Stimulated activated CD4-positive, alpha-beta T cell treated with anti-CD3 and anti-CD28 coated beads, Interleukin-15, amount 100 ng/mL, for 48 hours (primary cell): ENCODE measurements at regions not wholly inside any gene's neighbourhood (a gene's known extent, or its start where the extent isn't known, plus 50 kb on each side); places are given as distances from the start of the nearest gene placed in this dataset.

Experiments used
- DNase-seq, 2 donors: peaks; one replicate each; pipeline ENCODE4 v3.0.0-alpha.2; 2020; ENCODE audit warnings: low read depth in 2 of 2

DNA sequence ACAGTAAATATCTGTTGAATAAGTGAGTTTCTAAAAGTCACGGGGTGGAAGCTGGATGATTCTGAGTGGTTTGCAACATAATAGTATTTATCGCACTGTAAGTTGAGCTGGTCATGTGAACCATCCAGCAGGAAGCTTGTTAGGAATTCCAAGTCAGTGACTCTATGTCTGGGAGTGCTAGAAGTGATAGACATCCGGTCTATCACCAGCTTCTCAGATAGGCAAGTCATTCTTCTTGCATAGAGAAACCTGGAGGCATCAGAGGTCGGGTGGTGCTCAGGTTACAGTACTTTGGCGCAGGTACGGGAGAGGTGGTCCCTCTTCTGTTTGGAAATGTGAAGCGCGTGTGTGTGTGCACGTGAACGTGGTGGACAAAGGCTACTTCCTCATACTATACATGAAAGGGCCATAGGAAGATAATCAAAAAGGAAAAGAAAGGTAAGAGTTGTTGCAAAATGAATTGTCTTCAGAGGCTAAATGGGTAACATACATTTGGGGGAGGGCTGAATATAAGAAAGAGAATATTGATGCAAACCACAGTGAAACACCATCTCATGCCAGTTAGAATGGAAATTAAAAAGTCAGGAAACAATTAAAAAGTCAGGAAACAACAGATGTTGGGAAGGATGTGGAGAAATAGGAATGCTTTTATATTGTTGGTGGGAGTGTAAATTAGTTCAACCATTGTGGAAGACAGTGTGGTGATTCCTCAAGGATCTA, 299.3 kb upstream of the ZFP64 start:
- no peak for DNase-seq

DNA sequence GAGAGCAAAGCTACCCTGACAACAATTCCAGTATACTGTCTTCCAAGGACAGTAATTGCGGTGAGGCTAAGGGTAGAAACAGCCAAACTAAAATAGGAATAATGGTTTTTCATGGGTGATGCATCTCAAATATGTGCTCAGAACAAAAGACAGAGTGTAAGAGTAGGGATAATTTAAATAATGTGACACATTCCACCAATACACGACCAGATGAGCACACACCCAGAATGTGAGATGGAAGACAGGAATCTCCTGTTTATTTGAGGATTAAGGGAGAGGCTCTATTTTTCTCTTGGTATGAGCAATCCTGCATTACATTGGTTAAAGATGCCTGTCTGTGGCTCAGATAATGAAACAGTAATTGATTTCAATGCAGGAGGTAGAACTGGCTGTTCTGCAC, 292.9 kb upstream of the ZFP64 start:
- DNase-seq: no peak

DNA sequence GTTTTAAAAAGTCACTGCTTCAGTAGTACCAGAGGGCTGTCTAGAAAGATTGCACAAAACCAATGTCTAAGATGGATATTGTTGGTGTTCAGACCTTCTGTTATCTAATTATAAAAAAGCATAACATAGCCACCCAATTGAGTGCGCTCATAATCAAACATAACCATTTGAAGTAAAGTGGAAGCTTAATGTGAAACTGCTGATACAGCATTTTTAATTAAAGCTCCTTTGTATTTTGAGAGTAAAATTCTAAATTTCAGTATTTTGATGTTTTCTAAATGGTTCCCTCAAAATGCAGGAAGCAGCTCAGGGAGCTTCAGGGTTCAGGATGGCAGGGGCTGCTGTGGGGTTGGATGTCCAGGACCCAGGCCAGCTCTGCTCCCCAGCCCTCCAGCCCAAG, 291.8 kb upstream of the ZFP64 start:
- no peak for DNase-seq

DNA sequence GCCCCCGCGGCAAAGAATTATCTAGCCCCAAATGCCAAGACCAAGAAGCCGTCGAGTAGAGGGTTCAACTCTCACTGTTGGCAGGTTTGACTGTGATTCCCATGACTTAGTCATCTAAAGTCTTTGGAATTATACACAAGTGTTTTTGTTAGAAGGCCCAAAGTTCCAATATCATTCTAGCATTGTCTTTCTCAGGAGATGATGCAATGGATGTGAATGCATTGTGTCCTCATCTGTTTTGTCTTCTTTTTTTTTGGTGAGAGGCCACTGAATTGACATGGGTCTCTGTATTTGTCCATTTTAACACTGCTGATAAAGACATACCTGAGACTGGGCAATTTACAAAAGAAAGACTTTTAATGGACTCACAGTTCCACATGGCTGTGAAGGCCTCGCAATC, 290.5 kb upstream of the ZFP64 start:
- DNase-seq: no peak

DNA sequence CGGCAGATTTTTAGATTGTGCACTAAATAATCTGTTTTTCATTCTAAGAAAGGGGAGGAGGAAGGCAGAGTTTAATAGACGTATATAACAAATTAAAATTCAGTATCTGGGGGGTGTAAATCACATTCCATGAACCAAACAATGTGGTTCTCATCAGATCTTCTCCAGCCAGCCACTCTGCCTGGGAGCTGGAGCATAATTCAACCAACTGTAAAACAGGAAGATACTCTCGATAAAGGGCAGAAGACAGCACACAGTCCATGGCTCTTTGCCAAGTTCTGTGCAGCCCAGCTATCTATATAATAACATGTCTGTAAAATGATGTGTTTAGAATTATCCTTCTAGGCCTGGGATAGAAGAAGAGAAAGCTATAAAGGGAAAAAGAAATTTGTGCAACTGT, 289.9 kb upstream of the ZFP64 start:
- no peak for DNase-seq

DNA sequence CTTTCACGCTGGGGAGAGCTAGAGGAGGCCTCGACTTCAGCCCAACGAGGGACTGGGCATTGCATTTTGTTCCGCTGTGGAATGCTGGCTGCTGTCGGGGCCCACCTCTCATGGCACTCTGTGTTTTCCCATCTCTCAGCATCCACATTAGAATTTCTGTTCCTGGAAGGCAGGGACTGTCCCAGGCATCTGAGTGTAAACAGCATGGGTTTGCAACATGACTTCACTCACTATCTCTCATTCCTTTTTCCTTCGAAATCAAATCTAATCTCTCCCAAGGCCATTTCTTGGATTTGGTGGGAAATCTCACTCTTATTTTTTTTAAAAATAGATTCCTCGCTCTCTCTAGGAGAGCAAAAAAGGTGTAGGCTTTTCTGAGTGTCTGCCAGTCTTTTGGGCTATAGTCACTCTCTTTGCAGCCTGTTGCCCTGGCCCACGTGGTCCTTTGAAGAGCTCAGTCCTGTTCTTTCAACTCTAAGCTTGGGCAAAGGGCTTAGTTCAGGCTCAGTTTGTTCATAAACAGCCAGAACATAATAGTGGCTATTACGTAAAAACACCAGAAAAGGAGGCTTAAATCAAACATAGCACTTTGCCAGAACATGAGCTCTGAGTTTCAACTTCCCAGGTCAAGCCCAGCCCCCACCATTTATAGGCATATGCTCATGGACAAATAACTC, 284.6 kb upstream of the ZFP64 start:
- no peak for DNase-seq

DNA sequence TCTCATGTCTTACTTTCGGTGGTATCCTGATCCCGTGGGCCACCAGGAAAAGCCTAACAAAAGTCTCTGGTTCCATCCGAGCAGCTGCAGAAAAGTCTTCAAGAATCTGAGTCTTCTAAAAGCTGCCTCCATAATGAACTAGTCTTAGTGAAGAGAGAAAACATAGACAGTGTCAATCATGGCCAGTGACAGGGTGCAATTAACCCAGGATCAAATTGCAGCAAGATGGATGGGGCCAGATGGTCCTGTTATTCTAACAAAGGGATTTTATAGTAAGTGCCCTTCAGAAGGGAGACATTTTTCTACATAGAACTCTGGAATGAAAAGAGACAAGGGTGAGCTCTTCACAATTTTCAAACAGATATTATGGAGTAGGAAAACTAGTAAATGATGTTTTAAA, 281.6 kb upstream of the ZFP64 start:
- no peak for DNase-seq

DNA sequence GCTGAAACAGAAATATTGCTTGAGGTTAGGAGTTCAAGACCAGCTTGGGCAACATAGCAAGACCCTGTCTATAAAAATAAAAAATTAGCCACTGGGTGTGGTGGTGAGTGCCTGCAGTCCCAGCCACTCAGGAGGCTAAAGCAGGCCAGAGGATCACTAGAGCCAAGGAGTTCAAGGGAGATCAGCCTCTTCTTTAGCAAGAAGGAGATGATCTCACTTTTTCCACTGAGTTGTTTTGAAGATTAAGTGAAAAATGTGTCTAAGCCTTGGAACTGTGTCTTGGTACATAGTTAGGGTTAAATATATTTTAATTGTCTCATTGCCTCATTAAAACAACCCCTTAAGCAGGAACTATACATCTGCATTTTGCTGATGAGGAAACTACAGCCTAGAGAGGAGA, 279.0 kb upstream of the ZFP64 start:
- DNase-seq: no peak

DNA sequence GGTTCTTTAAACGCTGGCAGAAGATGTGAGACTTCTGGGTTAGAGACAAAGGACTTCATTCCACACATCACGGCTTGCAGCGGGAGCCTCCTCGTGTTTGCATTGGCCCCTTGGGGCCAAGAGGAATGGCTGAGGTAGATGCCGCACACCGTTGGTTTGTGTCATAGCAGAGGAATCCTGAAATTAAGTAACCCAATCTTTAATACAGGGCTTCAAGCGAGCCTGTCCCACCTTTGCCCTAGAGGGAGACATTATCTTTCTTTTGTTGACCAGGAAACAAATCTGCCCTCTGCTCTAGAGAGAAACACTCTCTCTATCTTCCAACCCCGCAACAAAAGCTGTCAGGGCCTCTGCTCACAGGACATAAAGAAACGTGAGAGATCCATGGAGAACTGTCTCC, 277.5 kb upstream of the ZFP64 start:
- DNase-seq: no peak

DNA sequence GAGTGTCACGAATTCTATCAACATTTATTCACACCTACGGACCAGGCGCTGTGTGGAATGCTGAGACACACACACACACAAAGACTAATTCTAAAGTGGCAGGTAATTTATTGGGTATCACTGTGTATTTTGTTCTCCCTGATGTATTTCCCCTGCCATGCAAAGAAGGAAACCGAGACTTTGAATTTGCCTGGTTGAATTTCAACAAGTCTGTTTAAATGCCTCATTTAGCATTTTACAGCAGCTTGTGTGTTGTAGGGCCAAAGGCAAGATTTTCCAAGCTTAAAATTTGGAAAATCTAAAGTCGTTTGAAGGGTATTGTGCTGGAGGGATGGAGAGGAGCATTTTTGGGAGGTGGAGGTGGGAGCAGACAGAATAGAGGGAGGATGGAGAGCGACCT, 274.4 kb upstream of the ZFP64 start:
- no peak for DNase-seq

DNA sequence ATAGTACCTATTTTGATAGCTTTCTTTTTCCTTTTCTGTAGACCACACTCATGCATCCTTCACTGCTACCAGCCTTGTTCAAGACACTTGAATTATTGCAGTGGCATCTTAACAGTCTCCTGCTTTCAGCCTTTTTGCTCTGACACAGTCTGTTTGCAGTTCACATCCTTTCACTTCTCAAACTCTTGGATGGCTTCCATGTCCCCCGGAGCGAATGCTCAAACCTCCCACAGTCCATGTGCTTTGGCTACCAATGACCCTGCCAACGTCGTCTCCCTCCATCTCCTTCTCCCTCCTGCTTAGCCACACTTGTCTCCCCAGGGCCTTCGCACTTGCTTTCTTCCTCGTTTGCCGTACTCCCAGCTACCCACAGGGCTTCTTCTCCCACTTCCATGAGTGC, 270.0 kb upstream of the ZFP64 start:
- no peak for DNase-seq

DNA sequence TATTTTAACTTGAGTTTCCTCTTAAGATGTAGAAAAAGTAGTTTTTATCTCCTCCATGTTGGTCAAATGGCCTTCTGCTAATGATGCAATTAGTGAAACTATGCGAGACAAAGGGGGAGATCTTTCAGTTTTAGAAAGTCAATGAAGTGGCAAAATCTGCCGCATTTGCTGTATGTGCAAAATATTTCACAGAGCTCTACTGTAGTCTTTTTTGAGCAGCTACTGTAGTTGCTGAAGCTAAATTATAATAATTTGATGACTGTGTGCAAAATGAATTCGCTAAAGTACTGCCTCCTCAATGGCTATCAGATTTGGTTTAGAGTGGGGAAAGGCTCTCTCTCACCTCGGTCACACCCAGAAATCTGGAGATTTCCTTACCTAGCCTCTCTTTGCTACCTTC, 267.6 kb upstream of the ZFP64 start:
- DNase-seq: no peak

DNA sequence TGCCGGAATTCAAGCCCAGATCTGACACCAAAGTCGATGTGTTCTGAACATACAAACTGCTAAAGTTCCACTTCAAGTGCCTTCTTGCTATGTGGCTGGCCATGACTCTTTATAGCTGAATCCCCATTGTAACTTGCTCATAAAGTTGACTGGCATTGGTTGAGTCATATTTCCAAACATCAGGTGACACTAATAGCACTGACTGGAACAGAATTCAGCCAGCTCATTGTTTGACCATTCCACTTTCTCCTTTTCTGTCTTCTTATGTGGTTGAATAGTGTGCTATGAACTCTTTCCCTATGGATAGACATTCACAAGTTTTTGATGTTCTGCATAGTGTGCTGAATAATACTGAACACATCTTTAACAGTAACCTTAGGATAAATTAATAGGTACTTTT, 266.2 kb upstream of the ZFP64 start:
- no peak for DNase-seq

DNA sequence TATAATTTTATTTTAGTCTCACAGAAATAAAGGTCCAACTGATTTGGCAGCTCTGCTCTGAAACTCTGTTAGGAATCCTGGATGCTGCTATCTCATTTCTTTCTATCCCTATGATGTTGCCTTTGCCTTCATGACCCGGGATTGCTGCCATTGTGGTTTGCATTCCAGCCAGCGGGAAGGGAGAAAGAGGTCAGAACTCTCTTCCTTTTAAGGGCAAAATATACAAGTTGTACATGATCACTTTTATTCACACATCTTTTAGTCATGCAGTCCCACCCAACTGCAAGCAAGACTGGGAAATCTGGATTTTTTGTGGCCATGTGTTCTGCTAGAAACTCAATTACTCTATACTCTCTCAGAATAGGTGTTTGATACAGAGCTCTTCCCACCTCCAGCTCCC, 263.1 kb upstream of the ZFP64 start:
- no peak for DNase-seq

DNA sequence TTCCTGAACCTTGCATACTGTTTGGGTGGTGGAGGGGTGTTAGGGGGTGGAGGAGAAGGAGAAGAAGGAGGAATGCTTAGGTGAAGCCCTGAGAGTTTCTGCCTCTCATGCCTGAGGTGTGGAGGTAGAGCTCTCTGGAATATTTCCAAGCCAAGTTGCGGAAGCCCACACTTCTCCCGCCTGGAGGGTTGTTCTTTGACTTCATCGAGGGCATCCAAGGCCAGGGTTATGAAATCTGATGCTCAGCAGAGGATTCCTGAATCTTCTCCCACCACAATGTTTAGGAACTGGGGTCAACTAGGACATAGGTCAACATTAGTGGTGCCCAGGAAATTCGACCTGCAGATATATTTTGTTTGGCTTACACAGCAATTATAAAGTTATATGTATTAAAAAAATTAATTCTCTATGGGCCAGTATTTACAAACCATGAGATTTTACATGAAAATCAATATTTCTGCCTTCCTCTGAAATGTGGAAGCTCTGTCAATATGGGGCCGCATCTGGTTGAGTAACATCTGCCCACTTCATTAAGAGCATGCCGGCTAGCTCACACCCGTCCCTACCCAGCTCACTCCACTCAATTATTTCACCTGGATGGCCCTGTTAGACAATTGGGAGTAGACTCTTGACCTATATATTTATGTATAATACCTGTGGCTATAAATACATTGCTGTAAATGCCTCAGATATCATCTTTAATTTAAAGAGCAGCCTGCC, 257.1 kb upstream of the ZFP64 start:
- DNase-seq: no peak

DNA sequence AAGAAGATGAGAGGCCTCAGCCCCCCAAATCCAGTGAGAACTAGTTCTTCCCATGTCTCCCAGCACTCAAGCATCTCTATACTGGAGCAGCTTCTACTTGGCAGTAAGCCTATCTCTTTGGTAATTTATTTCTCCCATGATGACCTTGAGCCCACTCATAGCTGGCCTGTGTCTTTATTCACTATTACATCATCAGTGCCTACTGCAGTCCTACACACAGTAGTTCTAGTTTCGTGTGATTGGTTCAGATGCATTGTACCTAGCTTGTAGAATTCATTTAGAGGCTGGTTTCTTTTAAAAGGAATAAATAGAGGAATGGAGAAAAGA, 255.6 kb upstream of the ZFP64 start:
- no peak for DNase-seq

DNA sequence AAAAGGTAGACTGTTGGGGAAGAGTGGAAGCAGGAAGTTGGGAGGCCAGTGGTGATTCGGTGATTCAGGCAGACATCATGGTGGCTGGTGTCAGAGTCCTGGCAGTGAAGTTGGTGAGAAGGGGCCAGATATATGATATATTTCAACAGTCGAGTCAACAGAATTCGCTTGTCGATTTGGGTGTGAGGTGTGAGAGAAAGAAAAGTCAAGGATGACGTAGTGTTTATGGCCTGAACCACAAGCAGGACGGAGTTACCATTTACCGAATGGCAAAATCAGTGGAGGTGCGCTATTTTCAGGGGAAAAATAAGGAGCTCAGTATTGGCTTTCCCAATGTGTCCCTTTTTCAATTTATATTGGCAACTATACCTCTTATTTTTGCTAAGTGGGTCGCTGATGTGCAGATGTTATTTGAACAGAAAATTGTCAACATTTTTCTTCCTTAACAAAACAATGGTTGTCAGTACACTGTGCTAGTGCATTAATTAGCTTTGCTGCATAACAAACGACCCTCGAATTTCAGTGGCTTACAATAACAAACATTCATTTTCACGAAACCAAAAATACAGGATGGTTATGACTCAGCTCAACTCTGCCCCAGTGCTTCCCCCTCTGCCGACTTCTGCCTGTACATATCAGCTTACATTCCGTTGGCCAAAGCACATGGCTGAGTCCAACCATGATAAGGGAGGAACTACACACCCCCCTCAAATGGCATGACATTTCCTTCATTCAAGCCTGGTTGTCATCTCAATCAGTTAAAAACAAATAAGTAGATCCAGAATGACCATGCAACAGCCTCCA, 255.0 kb upstream of the ZFP64 start:
- DNase-seq: no peak

DNA sequence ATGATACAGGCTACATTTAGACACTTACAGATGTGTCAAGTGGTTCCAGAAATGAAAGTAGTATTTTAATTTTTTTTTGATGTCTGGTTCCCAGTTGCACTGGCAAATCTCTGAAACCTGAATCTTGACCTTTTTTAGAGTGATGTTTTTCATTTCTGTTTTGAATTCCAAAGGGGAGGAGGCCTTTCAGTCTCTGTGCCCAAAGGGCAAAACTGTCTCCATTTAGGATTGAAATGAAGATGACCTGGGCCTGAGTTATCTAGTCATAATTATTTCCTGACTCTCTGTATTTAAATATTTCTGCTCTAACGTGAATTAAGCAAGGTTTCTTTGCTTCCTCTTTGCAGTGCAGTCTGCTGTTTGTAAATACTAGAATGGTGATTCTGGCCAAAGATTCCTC, 252.9 kb upstream of the ZFP64 start:
- DNase-seq: no peak

DNA sequence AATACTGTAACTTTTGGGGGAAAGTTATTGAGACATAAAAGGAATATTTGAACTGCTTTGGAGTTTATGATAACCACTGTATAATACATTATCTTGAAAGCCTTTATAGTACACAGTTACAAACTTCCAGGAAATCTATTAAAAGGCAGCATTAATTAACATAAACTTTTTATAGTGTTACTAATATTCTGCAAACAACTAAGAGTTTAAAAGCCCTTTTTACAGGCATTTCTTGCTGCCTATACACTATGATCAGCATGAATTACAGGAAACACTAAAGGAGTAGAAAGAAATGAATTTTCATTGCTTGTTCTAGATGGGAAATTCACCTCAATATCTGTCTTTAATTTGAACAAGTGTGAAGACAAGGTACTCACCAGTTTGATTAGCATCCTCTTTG, 252.3 kb upstream of the ZFP64 start:
- DNase-seq: no peak

DNA sequence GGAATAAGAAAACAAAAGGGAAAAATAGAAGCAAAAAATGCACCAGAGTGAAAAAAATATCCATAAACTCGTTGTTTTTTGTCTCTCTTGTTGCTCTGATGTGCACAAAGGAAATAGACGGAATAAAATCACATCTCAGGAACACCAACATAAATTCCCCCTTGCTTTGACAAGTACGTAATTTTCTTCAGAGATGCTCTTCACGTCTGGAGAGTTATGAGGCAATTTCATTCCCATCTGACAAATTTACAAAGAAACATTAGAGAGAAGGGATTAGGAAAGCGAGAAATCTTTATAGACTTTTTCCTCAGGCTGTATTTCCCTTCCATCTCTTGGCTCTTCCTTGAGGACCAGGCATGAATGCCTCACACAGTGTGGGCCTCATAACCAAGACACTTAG, 250.1 kb upstream of the ZFP64 start:
- no peak for DNase-seq

DNA sequence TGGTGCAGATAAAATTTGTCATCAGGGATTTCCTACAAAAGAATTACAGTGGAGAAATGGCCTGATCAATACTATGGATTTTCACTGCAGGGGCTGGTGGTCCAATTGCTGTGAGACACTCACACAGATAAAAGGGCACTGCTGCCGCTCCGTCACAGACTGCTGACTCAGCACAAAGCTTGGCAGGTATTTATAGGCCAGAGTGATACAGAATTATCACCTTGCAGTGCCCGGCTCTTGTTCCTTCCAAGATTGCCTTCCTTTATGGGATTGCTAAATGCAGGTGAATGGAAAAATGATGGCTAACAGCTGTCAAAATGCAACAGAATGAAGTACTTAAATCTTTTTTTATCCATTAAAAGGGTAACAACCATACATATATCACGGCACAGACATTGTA, 247.8 kb upstream of the ZFP64 start:
- DNase-seq: no peak

DNA sequence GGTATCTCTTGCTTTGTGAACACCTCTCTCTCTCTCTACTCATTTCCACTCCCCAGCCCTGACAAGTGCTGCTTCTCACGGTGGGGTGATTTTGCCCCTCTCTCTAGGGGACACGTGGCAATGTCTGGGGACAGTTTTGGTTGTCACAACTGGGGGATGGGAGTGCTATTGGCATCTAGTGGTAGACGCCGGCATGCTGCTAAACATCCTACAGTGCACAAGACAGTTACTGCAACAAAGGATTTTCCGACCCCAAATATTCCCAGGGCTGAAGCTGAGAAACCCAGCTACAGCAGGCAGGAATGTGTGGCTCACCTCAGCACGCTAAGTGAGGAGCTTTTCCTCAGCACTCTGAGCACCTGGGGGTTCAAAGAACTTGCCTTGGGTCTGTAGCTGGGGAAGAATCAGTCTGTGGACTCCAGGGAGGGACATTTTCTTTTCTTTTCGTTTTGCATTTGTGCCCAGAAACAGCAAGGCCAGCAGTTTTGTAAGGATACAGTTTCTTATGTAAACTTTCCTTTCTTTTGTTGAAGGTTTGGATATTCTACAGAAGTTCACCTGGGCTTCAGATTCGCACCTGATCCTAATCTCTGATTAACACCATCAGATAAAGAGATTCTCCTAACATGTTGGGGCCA, 246.9 kb upstream of the ZFP64 start:
- no peak for DNase-seq
